HCT116 (cell line): ENCODE measurements at regions not wholly inside any gene's neighbourhood (a gene's known extent, or its start where the extent isn't known, plus 50 kb on each side); places are given as distances from the start of the nearest gene placed in this dataset.

Experiments used
- ATAC-seq: fragments of 200-7000 bp; cut with Tn5 transposase; 2 replicates; pipeline ENCODE4 v1.9.1; 2020; ENCODE audit warnings: mild to moderate bottlenecking, moderate library complexity
- BruUV-seq: library from RNA; stranded (reverse); fragments of 400-500 nt; replicated peaks from 2 replicates; lab custom pipeline; 2021; lab: Mats Ljungman, UMichigan
- CTCF ChIA-PET: fragments of 300-600 bp; sonication (Branson Sonifier 250); formaldehyde crosslinking; loops from one replicate; lab custom pipeline; 2021; ENCODE audit warnings: antibody characterized with exemption; lab: Charles Lee
- POLR2A ChIA-PET: fragments of 300-600, 350-600 bp; sonication (Branson Sonifier 250); formaldehyde crosslinking; loops from one replicate; lab custom pipeline; 2021; ENCODE audit warnings: antibody characterized with exemption; lab: Charles Lee
- RAD21 ChIA-PET, 2 experiments: fragments of 300-600 bp; sonication (Branson Sonifier 250); formaldehyde crosslinking; loops; one replicate each; lab custom pipeline; 2023; ENCODE audit warnings: low total read pairs in 2 of 2; ENCODE audit not compliant: uncharacterized antibody in 2 of 2, unreplicated experiment in 2 of 2, low non-redundant PET in 1 of 2; lab: Charles Lee
- DNase-seq: peaks from one replicate; pipeline ENCODE4 v3.0.0-alpha.2; 2010; ENCODE audit warnings: low read depth, low spot score
- H2AFZ ChIP-seq: fragments of 200-600 bp; shearing (Covaris generic), sonication (generic); 2 replicates; pipeline ENCODE4 v1.6.1; 2017; ENCODE audit warnings: low read depth, mixed run types, mixed read lengths, antibody characterized with exemption, low read length; ENCODE audit not compliant: poor library complexity, severe bottlenecking
- H3K27ac ChIP-seq: 2 replicates; pipeline ENCODE4 v1.5.1; 2012; ENCODE audit warnings: low read depth, low read length
- H3K27me3 ChIP-seq: fragments of 200-600 bp; sonication (generic); 2 replicates; pipeline ENCODE4 v1.6.1; 2016; ENCODE audit warnings: mixed run types, low read length, mixed read lengths; ENCODE audit not compliant: insufficient read depth
- H3K36me3 ChIP-seq, 2 experiments: fragments of 200-500 bp in 1 of 2; fragments of 200-600 bp in 1 of 2; sonication (Bioruptor generic) in 1 of 2; sonication (generic) in 1 of 2; 2 replicates each; pipeline versions ENCODE4 v1.5.1 to v1.6.1; 2014 to 2016; ENCODE audit warnings: low read length in 2 of 2, inconsistent platforms in 1 of 2, mixed read lengths in 1 of 2, mixed run types in 1 of 2; ENCODE audit not compliant: insufficient read depth in 2 of 2, control insufficient read depth in 1 of 2
- H3K4me1 ChIP-seq, 2 experiments: fragments of 200-600 bp in 1 of 2; sonication (generic) in 1 of 2; 2 replicates each; pipeline versions ENCODE4 v1.5.1 to v1.6.1; 2012 to 2017; ENCODE audit warnings: low read length in 2 of 2, inconsistent platforms in 1 of 2, mild to moderate bottlenecking in 1 of 2, mixed read lengths in 1 of 2, mixed run types in 1 of 2, moderate library complexity in 1 of 2; ENCODE audit not compliant: insufficient read depth in 2 of 2, control insufficient read depth in 1 of 2
- H3K4me2 ChIP-seq: fragments of 200-600 bp; sonication (generic); 2 replicates; pipeline ENCODE4 v1.6.1; 2017; ENCODE audit warnings: mixed run types, low read length, mixed read lengths
- H3K4me3 ChIP-seq, 2 experiments: fragments of 200-600 bp in 1 of 2; sonication (generic) in 1 of 2; replicated peaks in 1 of 2; 2 replicates each; pipeline ENCODE4 v1.5.1; 2011 to 2016; ENCODE audit warnings: low read length in 2 of 2, control low read depth in 1 of 2, low read depth in 1 of 2, mild to moderate bottlenecking in 1 of 2, mixed read lengths in 1 of 2, mixed run types in 1 of 2
- H3K79me2 ChIP-seq: fragments of 200-600 bp; sonication (generic); 2 replicates; pipeline ENCODE4 v1.6.1; 2017; ENCODE audit warnings: mild to moderate bottlenecking, mixed run types, low read length, moderate library complexity, mixed read lengths; ENCODE audit not compliant: insufficient read depth
- H3K9ac ChIP-seq: fragments of 200-600 bp; sonication (generic); 2 replicates; pipeline ENCODE4 v1.6.1; 2016; ENCODE audit warnings: low read length, mixed read lengths
- H3K9me2 ChIP-seq: fragments of 200-600 bp; sonication (generic), shearing (Covaris generic); 2 replicates; pipeline ENCODE4 v1.6.1; 2017; ENCODE audit warnings: mixed run types, mild to moderate bottlenecking, moderate library complexity; ENCODE audit not compliant: insufficient read depth
- H3K9me3 ChIP-seq, 2 experiments: fragments of 200-500 bp in 1 of 2; fragments of 200-600 bp in 1 of 2; sonication (Bioruptor generic) in 1 of 2; sonication (generic) in 1 of 2; 2 replicates each; pipeline ENCODE4 v1.6.1; 2014 to 2017; ENCODE audit warnings: low read length in 2 of 2, mixed read lengths in 2 of 2, inconsistent platforms in 1 of 2, low read depth in 1 of 2, mild to moderate bottlenecking in 1 of 2, mixed run types in 1 of 2, moderate library complexity in 1 of 2; ENCODE audit not compliant: control insufficient read depth in 1 of 2, insufficient read depth in 1 of 2
- H4K20me1 ChIP-seq: fragments of 200-600 bp; sonication (generic), shearing (Covaris generic); 2 replicates; pipeline ENCODE4 v1.6.1; 2017; ENCODE audit warnings: mixed run types, mild to moderate bottlenecking, moderate library complexity; ENCODE audit not compliant: insufficient read depth
- ATF3 ChIP-seq: IDR thresholded peaks from 2 replicates; pipeline ENCODE4 v1.6.1; 2012
- CBX3 ChIP-seq: IDR thresholded peaks from 2 replicates; pipeline ENCODE4 v1.6.1; 2012; ENCODE audit warnings: low read depth
- CEBPB ChIP-seq: IDR thresholded peaks from 2 replicates; pipeline ENCODE4 v1.6.1; 2012; ENCODE audit warnings: low read depth
- CTCF ChIP-seq, 3 experiments: fragments of 200-600 bp in 1 of 3; sonication (generic) in 1 of 3; IDR thresholded peaks in 2 of 3; conservative IDR thresholded peaks in 1 of 3; 2 replicates each; pipeline ENCODE4 v1.5.1; 2012 to 2017; ENCODE audit warnings: low read depth in 2 of 3, low read length in 2 of 3, antibody characterized with exemption in 1 of 3, borderline replicate concordance in 1 of 3, control low read depth in 1 of 3, mild to moderate bottlenecking in 1 of 3, mixed read lengths in 1 of 3, mixed run types in 1 of 3, moderate library complexity in 1 of 3; ENCODE audit not compliant: insufficient read depth in 1 of 3
- EGR1 ChIP-seq: IDR thresholded peaks from 2 replicates; pipeline ENCODE4 v1.6.1; 2012; ENCODE audit warnings: low read depth
- EZH2 ChIP-seq: fragments of 200-600 bp; sonication (generic); IDR thresholded peaks from 2 replicates; pipeline ENCODE4 v1.6.1; 2017; ENCODE audit warnings: antibody characterized with exemption, mixed run types
- JUND ChIP-seq: IDR thresholded peaks from 2 replicates; pipeline ENCODE4 v1.6.1; 2012
- MAX ChIP-seq: IDR thresholded peaks from 2 replicates; pipeline ENCODE4 v1.6.1; 2012
- POLR2A ChIP-seq: IDR thresholded peaks from 2 replicates; pipeline ENCODE4 v1.7.0; 2011; ENCODE audit warnings: borderline replicate concordance; ENCODE audit not compliant: insufficient read depth, insufficient read length; ENCODE audit errors: extremely low read depth
- RAD21 ChIP-seq: IDR thresholded peaks from 2 replicates; pipeline ENCODE4 v1.6.1; 2012; ENCODE audit warnings: low read depth, mild to moderate bottlenecking
- SRF ChIP-seq: IDR thresholded peaks from 2 replicates; pipeline ENCODE4 v1.6.1; 2012; ENCODE audit warnings: low read depth
- TCF7L2 ChIP-seq: IDR thresholded peaks from 2 replicates; pipeline ENCODE4 v1.7.0; 2011; ENCODE audit warnings: borderline replicate concordance, inconsistent platforms; ENCODE audit not compliant: insufficient read depth, insufficient read length; ENCODE audit errors: extremely low read depth
- YY1 ChIP-seq: IDR thresholded peaks from 2 replicates; pipeline ENCODE4 v1.6.1; 2011; ENCODE audit warnings: low read length, low read depth, moderate library complexity, mild to moderate bottlenecking; ENCODE audit not compliant: insufficient replicate concordance; ENCODE audit errors: extremely low read depth
- ZBTB33 ChIP-seq: IDR thresholded peaks from 2 replicates; pipeline ENCODE4 v1.6.1; 2011; ENCODE audit warnings: mild to moderate bottlenecking, low read length, moderate library complexity; ENCODE audit not compliant: insufficient replicate concordance; ENCODE audit errors: extremely low read depth
- intact Hi-C: fragments of 100-400 bp; cut with micrococcal nuclease; formaldehyde crosslinking; loops from 2 replicates; pipeline ENCODE4 v1.10.0; 2022

GRCh38 chr15:97473627-97474026, 486.9 kb upstream of the ARRDC4 start:
- no peak overlapping the region for H3K4me3 ChIP-seq
- POLR2A ChIA-PET: no interaction called here
- BruUV-seq: no TSS peak
- H2AFZ ChIP-seq: no peak overlapping the region
- H3K9me3 ChIP-seq: no peaks in the 10 kb centered on the region; a peak in 1 of 4 replicates
- DNase-seq: no peak
- intact Hi-C loops: no loop called here
- H3K36me3 ChIP-seq: no peaks in the 10 kb centered on the region
- no peak overlapping the region for H3K9ac ChIP-seq
- no peaks in the 10 kb centered on the region for H4K20me1 ChIP-seq
- CTCF ChIA-PET: no interaction called here
- RAD21 ChIA-PET: no interaction called here
- H3K4me2 ChIP-seq: no peak overlapping the region
- H3K27me3 ChIP-seq: no peaks in the 10 kb centered on the region
- H3K4me1 ChIP-seq: no peaks in the 10 kb centered on the region
- no peak for ATAC-seq
- no peak overlapping the region for H3K27ac ChIP-seq
- no peaks in the 10 kb centered on the region for H3K79me2 ChIP-seq
- no peaks in the 10 kb centered on the region for H3K9me2 ChIP-seq
- TF ChIP-seq JUND (no peak), POLR2A (no peak)

- CTCF ChIA-PET: no interaction called here
- Histone ChIP-seq H3K27ac (no peak overlapping the region), H3K9me3 (0 out of 4 replicates have a peak, but pooled peaks cover 0 to 5% of the 10 kb centered on the region in 2 experiments), H3K36me3 (no peaks in the 10 kb centered on the region)
- no TSS peak for BruUV-seq
- no peak for TF ChIP-seq YY1
- no peak for TF ChIP-seq JUND
- no peak for TF ChIP-seq TCF7L2
- no peak for TF ChIP-seq RAD21
- no peak for TF ChIP-seq EGR1
- no peak for TF ChIP-seq CBX3
- TF ChIP-seq CEBPB: no peak
- no peak for TF ChIP-seq SRF
- TF ChIP-seq CTCF (IDR thresholded peaks at IDR 0.05 in 2 of 3, conservative IDR thresholded peaks at IDR 0.05 in 1 of 3; ENCODE audit: borderline replicate concordance in 1 of 3, insufficient read depth in 1 of 3, low read depth in 2 of 3, low read length in 2 of 3): no peak
- TF ChIP-seq EZH2: no peak
- TF ChIP-seq ZBTB33: no peak
- no peak for TF ChIP-seq ATF3
- TF ChIP-seq MAX: no peak
- TF ChIP-seq, all 23 proteins: peak for 0
- RAD21 ChIA-PET: no interaction called here
- intact Hi-C loops: no loop called here
- H3K9me2 ChIP-seq: no peaks in the 10 kb centered on the region
- POLR2A ChIA-PET: no interaction called here
- no peak overlapping the region for H2AFZ ChIP-seq
- no peak overlapping the region for H3K4me2 ChIP-seq
- H4K20me1 ChIP-seq: no peaks in the 10 kb centered on the region
- no peak overlapping the region for H3K9ac ChIP-seq
- no peak for ATAC-seq
- no peak for DNase-seq
- H3K79me2 ChIP-seq: no peaks in the 10 kb centered on the region
- H3K4me1 ChIP-seq: no peaks in the 10 kb centered on the region
- no peaks in the 10 kb centered on the region for H3K27me3 ChIP-seq
- H3K4me3 ChIP-seq: no peak overlapping the region
Measured at GRCh38 chr15:97479957-97480356, 480.5 kb upstream of the ARRDC4 start.
